Transverse colon (tissue), 4 donors: ENCODE measurements at regions not wholly inside any gene's neighbourhood (a gene's known extent, or its start where the extent isn't known, plus 50 kb on each side); places are given as distances from the start of the nearest gene placed in this dataset.

ENCODE experiments used
- CTCF ChIP-seq, 5 experiments: fragments of 200-600 bp in 3 of 5; fragments of 450-650 bp in 2 of 5; sonication (generic) in 3 of 5; IDR thresholded peaks; 1 replicate in 2 of 5; 2 replicates in 3 of 5; pipeline ENCODE4 v1.5.1; 2016 to 2017; ENCODE audit warnings: antibody characterized with exemption in 5 of 5, inconsistent platforms in 3 of 5, mild to moderate bottlenecking in 2 of 5, moderate library complexity in 1 of 5
- EP300 ChIP-seq: sonication (generic); formaldehyde crosslinking; IDR thresholded peaks from one replicate; pipeline ENCODE4 v1.6.1; 2017; ENCODE audit warnings: antibody characterized with exemption, low read depth
- POLR2AphosphoS5 ChIP-seq, 3 donors: sonication (generic); formaldehyde crosslinking; IDR thresholded peaks; one replicate each; pipeline ENCODE4 v1.6.1; 2016; ENCODE audit warnings: antibody characterized with exemption in 3 of 3

GRCh38 chr17:56690441-56691291 lies 97.2 kb downstream of the NOG start:
- TF ChIP-seq CTCF (IDR thresholded peaks at IDR 0.05): no peak
- no peak for TF ChIP-seq EP300
- TF ChIP-seq POLR2AphosphoS5 (IDR thresholded peaks at IDR 0.05): no peak
